Tibial nerve (tissue), 4 donors: ENCODE measurements at regions not wholly inside any gene's neighbourhood (a gene's known extent, or its start where the extent isn't known, plus 50 kb on each side); places are given as distances from the start of the nearest gene placed in this dataset.

ENCODE experiments used
- DNase-seq, 2 donors: peaks; one replicate each; pipeline ENCODE4 v3.0.0-alpha.2; 2019; ENCODE audit warnings: low spot score in 2 of 2
- H3K27ac ChIP-seq, 4 donors: fragments of 200-600 bp; sonication (generic) in 3 of 4; one replicate each; pipeline ENCODE4 v1.5.1; 2017 to 2019; ENCODE audit warnings: mild to moderate bottlenecking in 1 of 4
- H3K27me3 ChIP-seq, 2 donors: fragments of 200-600 bp; sonication (generic) in 1 of 2; one replicate each; pipeline versions ENCODE4 v1.5.1 to v1.6.0; 2017 to 2019
- H3K36me3 ChIP-seq, 3 donors: fragments of 200-600 bp; sonication (generic); one replicate each; pipeline ENCODE4 v1.5.1; 2018 to 2019
- H3K4me1 ChIP-seq, 4 donors: fragments of 200-600 bp; sonication (generic) in 3 of 4; one replicate each; pipeline ENCODE4 v1.5.1; 2017 to 2019
- H3K4me3 ChIP-seq, 4 donors: fragments of 200-600 bp; sonication (generic) in 3 of 4; one replicate each; pipeline ENCODE4 v1.5.1; 2017 to 2019; ENCODE audit warnings: mild to moderate bottlenecking in 1 of 4, moderate library complexity in 1 of 4
- H3K9me3 ChIP-seq, 4 donors: fragments of 200-600 bp; sonication (generic) in 3 of 4; one replicate each; pipeline ENCODE4 v1.5.1; 2017 to 2019
- EP300 ChIP-seq, 2 donors: sonication (generic); formaldehyde crosslinking; IDR thresholded peaks; one replicate each; pipeline ENCODE4 v1.6.1; 2017; ENCODE audit warnings: antibody characterized with exemption in 2 of 2, mild to moderate bottlenecking in 1 of 2
- POLR2A ChIP-seq, 2 donors: fragments of 450-650 bp; IDR thresholded peaks; one replicate each; pipeline ENCODE4 v1.6.1; 2017; ENCODE audit warnings: antibody characterized with exemption in 2 of 2, mild to moderate bottlenecking in 2 of 2, moderate library complexity in 2 of 2
- WGBS, 2 donors: methylation state at CpG; one replicate each; pipeline ENCODE4 v1.1.5; 2018; 5-methylcytosine and 5-hydroxymethylcytosine counted together
- TF ChIP-seq, protein P1 (sequence below), 5 experiments: fragments of 200-600 bp in 3 of 5; fragments of 450-650 bp in 2 of 5; sonication (generic) in 3 of 5; IDR thresholded peaks; one replicate each; pipeline ENCODE4 v1.5.1; 2016 to 2019; ENCODE audit warnings: antibody characterized with exemption in 5 of 5, mild to moderate bottlenecking in 3 of 5, moderate library complexity in 2 of 5

GRCh38 chr1:221162939-221163338 lies 283.7 kb downstream of the HLX start:
- Histone ChIP-seq H3K36me3 (no peaks in the 10 kb centered on the region), H3K4me1 (peaks cover 0 to 11% (median 2%) of the 10 kb centered on the region in 4 donors), H3K27ac (no peak overlapping the region), H3K27me3 (no peaks in the 10 kb centered on the region), H3K9me3 (no peaks in the 10 kb centered on the region), H3K4me3 (no peak overlapping the region)
- 79 to 80% methylated on average over 2 of the region's 2 CpGs for WGBS, 2 donors
- TF ChIP-seq, protein P1, sequence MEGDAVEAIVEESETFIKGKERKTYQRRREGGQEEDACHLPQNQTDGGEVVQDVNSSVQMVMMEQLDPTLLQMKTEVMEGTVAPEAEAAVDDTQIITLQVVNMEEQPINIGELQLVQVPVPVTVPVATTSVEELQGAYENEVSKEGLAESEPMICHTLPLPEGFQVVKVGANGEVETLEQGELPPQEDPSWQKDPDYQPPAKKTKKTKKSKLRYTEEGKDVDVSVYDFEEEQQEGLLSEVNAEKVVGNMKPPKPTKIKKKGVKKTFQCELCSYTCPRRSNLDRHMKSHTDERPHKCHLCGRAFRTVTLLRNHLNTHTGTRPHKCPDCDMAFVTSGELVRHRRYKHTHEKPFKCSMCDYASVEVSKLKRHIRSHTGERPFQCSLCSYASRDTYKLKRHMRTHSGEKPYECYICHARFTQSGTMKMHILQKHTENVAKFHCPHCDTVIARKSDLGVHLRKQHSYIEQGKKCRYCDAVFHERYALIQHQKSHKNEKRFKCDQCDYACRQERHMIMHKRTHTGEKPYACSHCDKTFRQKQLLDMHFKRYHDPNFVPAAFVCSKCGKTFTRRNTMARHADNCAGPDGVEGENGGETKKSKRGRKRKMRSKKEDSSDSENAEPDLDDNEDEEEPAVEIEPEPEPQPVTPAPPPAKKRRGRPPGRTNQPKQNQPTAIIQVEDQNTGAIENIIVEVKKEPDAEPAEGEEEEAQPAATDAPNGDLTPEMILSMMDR (IDR thresholded peaks at IDR 0.05) = no peak
- TF ChIP-seq EP300 (IDR thresholded peaks at IDR 0.05) (no peak), POLR2A (IDR thresholded peaks at IDR 0.05) (no peak)
- no peak for DNase-seq

GRCh38 chr1:221164029-221164428 lies 284.8 kb downstream of the HLX start:
- H3K4me1 ChIP-seq = peaks cover 0 to 11% (median 2%) of the 10 kb centered on the region in 4 donors
- H3K27me3 ChIP-seq = no peaks in the 10 kb centered on the region
- H3K36me3 ChIP-seq = no peaks in the 10 kb centered on the region
- no peak for DNase-seq
- H3K4me3 ChIP-seq = no peak overlapping the region
- no peak for TF ChIP-seq POLR2A (IDR thresholded peaks at IDR 0.05)
- no peak for TF ChIP-seq EP300 (IDR thresholded peaks at IDR 0.05)
- TF ChIP-seq, protein P1 (IDR thresholded peaks at IDR 0.05) = no peak
- no peaks in the 10 kb centered on the region for H3K9me3 ChIP-seq
- WGBS, 2 donors = 81 to 86% methylated on average over 1 of the region's 1 CpG
- H3K27ac ChIP-seq = no peak overlapping the region

- DNase-seq = no peak
- no peak overlapping the region for H3K4me3 ChIP-seq
- H3K4me1 ChIP-seq = peaks cover 0 to 11% (median 2%) of the 10 kb centered on the region in 4 donors
- TF ChIP-seq, protein P1 (IDR thresholded peaks at IDR 0.05) = no peak
- TF ChIP-seq EP300 (IDR thresholded peaks at IDR 0.05) (no peak), POLR2A (IDR thresholded peaks at IDR 0.05) (no peak)
- WGBS, 2 donors = 70 to 81% methylated on average over 4 of the region's 4 CpGs
- H3K27me3 ChIP-seq = no peaks in the 10 kb centered on the region
- H3K27ac ChIP-seq = no peak overlapping the region
- no peaks in the 10 kb centered on the region for H3K36me3 ChIP-seq
- H3K9me3 ChIP-seq = no peaks in the 10 kb centered on the region
Measured at GRCh38 chr1:221164951-221165838, 286.0 kb downstream of the HLX start.

- Histone ChIP-seq H3K36me3 (no peaks in the 10 kb centered on the region), H3K9me3 (no peaks in the 10 kb centered on the region), H3K27me3 (no peaks in the 10 kb centered on the region), H3K27ac (no peak overlapping the region), H3K4me3 (no peak overlapping the region), H3K4me1 (peaks cover 0 to 10% (median 2%) of the 10 kb centered on the region in 4 donors)
- TF ChIP-seq, protein P1 (IDR thresholded peaks at IDR 0.05) = no peak
- TF ChIP-seq EP300 (IDR thresholded peaks at IDR 0.05) (no peak), POLR2A (IDR thresholded peaks at IDR 0.05) (no peak)
- 68 to 80% methylated on average over 7 of the region's 7 CpGs for WGBS, 2 donors
- DNase-seq = no peak
Measured at GRCh38 chr1:221165839-221166500, 286.7 kb downstream of the HLX start.
